ENCODE measurements at regions not wholly inside any gene's neighbourhood (a gene's known extent, or its start where the extent isn't known, plus 50 kb on each side); places are given as distances from the start of the nearest gene placed in this dataset.

GRCh38 chr18:42137693-42138375 is 182.8 kb downstream of the PIK3C3 start:
- peak; percentile 84 for DNase-seq

- no peak for DNase-seq
These were observed 186.4 kb downstream of the PIK3C3 start for GRCh38 chr18:42141439-42141838.

- no peak for DNase-seq
These were observed 200.0 kb downstream of the PIK3C3 start for GRCh38 chr18:42155024-42155423.

- no peak for DNase-seq
These were observed 201.2 kb downstream of the PIK3C3 start for GRCh38 chr18:42156281-42156680.

GRCh38 chr18:42157420-42157819 is 202.4 kb downstream of the PIK3C3 start:
- DNase-seq = no peak

GRCh38 chr18:42157878-42158277 is 202.8 kb downstream of the PIK3C3 start:
- no peak for DNase-seq

- no peak for DNase-seq
These were observed 204.1 kb downstream of the PIK3C3 start for GRCh38 chr18:42159146-42159545.

GRCh38 chr18:42163321-42163720 is 208.3 kb downstream of the PIK3C3 start:
- no peak for DNase-seq

GRCh38 chr18:42164556-42164955 is 209.5 kb downstream of the PIK3C3 start:
- no peak for DNase-seq

- no peak for DNase-seq
These were observed 211.0 kb downstream of the PIK3C3 start for GRCh38 chr18:42165922-42166513.

GRCh38 chr18:42168487-42168886 is 213.5 kb downstream of the PIK3C3 start:
- no peak for DNase-seq

- DNase-seq = no peak
These were observed 213.9 kb downstream of the PIK3C3 start for GRCh38 chr18:42168907-42169306.

- DNase-seq = no peak
These were observed 219.9 kb downstream of the PIK3C3 start for GRCh38 chr18:42174909-42175308.

- no peak for DNase-seq
These were observed 221.6 kb downstream of the PIK3C3 start for GRCh38 chr18:42176599-42176998.

GRCh38 chr18:42177390-42177789 is 222.4 kb downstream of the PIK3C3 start:
- DNase-seq = no peak

GRCh38 chr18:42178376-42179080 is 223.5 kb downstream of the PIK3C3 start:
- DNase-seq = no peak

GRCh38 chr18:42179542-42180121 is 224.6 kb downstream of the PIK3C3 start:
- no peak for DNase-seq

GRCh38 chr18:42181474-42181873 is 226.4 kb downstream of the PIK3C3 start:
- no peak for DNase-seq

GRCh38 chr18:42182728-42183700 is 228.0 kb downstream of the PIK3C3 start:
- no peak for DNase-seq

- DNase-seq = no peak
These were observed 228.7 kb downstream of the PIK3C3 start for GRCh38 chr18:42183746-42184145.

GRCh38 chr18:42184685-42185477 is 229.8 kb downstream of the PIK3C3 start:
- DNase-seq = no peak

GRCh38 chr18:42185486-42185885 is 230.5 kb downstream of the PIK3C3 start:
- DNase-seq = no peak
